ENCODE measurements at regions not wholly inside any gene's neighbourhood (a gene's known extent, or its start where the extent isn't known, plus 50 kb on each side); places are given as distances from the start of the nearest gene placed in this dataset.

DNA sequence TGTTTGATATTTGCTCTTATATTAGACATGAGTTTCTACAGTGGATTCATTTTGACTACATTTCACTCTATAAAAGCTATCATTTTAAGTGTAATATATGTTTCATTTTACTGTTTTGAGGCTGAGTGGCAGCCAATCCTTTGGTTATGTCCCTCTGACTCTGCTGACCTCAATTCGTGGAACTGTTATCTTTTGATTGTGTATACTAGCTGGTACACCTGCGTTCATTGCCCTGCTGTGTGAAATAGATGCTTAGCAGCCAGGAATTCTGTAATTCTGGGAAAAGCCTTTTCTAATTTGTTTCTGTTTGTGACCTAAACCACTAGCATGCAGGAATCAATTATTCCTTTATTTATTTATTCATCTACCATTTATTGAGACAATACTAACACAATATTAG lies 269.4 kb upstream of the CT83 start:
- TF ChIP-seq, protein P1, sequence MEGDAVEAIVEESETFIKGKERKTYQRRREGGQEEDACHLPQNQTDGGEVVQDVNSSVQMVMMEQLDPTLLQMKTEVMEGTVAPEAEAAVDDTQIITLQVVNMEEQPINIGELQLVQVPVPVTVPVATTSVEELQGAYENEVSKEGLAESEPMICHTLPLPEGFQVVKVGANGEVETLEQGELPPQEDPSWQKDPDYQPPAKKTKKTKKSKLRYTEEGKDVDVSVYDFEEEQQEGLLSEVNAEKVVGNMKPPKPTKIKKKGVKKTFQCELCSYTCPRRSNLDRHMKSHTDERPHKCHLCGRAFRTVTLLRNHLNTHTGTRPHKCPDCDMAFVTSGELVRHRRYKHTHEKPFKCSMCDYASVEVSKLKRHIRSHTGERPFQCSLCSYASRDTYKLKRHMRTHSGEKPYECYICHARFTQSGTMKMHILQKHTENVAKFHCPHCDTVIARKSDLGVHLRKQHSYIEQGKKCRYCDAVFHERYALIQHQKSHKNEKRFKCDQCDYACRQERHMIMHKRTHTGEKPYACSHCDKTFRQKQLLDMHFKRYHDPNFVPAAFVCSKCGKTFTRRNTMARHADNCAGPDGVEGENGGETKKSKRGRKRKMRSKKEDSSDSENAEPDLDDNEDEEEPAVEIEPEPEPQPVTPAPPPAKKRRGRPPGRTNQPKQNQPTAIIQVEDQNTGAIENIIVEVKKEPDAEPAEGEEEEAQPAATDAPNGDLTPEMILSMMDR (IDR thresholded peaks at IDR 0.05): no peak
- no peak for TF ChIP-seq POLR2A (IDR thresholded peaks at IDR 0.05)
